ENCODE measurements at regions not wholly inside any gene's neighbourhood (a gene's known extent, or its start where the extent isn't known, plus 50 kb on each side); places are given as distances from the start of the nearest gene placed in this dataset.

- H3K4me1 ChIP-seq (ENCODE audit: insufficient read depth, low read length), result peaks cover 21% of the 10 kb centered on the region
- TF ChIP-seq PHF21A (CRISPR knock-in tag; IDR thresholded peaks at IDR 0.05), result no peak
- no peak for TF ChIP-seq HNF4G (IDR thresholded peaks at IDR 0.05; ENCODE audit: borderline replicate concordance, low read depth, low read length)
- TF ChIP-seq HNF4G (CRISPR knock-in tag; IDR thresholded peaks at IDR 0.05; ENCODE audit: borderline replicate concordance, low read depth), result no peak
- TF ChIP-seq RELA (CRISPR knock-in tag; IDR thresholded peaks at IDR 0.05), result no peak
- no peak for TF ChIP-seq DZIP1 (CRISPR knock-in tag; IDR thresholded peaks at IDR 0.05)
- TF ChIP-seq TSC22D2 (CRISPR knock-in tag; IDR thresholded peaks at IDR 0.05; ENCODE audit: borderline replicate concordance), result no peak
- H3K4me2 ChIP-seq (ENCODE audit: low read depth, low read length), result no peak overlapping the region
- H3K27ac ChIP-seq (ENCODE audit: extremely low read length, insufficient read depth, low read length), result no peak overlapping the region
- BruUV-seq (replicated peaks), result no TSS peak
- no peaks in the 10 kb centered on the region for H3K9me3 ChIP-seq (ENCODE audit: low read length)
- no peaks in the 10 kb centered on the region for H3K36me3 ChIP-seq (replicated peaks in 1 of 2; ENCODE audit: control insufficient read depth in 1 of 2, insufficient read depth in 2 of 2, low read length in 2 of 2)
- intact Hi-C loops (cut with micrococcal nuclease; ENCODE audit: unreplicated experiment) (no loop called here), in situ Hi-C loops (cut with HindIII; ENCODE audit: extremely low pct_ligation_motif_present, low pct_unique_long_range_greater_than_20kb) (no loop called here)
- no peaks in the 10 kb centered on the region for H3K79me2 ChIP-seq (ENCODE audit: insufficient read depth, low read length)
- 57% methylated on average over 1 of the region's 1 CpG for WGBS (ENCODE audit: low lambda C conversion rate)
- no peak overlapping the region for H2AFZ ChIP-seq (ENCODE audit: low read length)
- no peak overlapping the region for H3K9ac ChIP-seq (ENCODE audit: insufficient read depth, low read depth, low read length)
- H4K20me1 ChIP-seq (ENCODE audit: insufficient read depth, low read length), result no peaks in the 10 kb centered on the region
- H3K27me3 ChIP-seq (ENCODE audit: control insufficient read depth in 1 of 2, insufficient read depth in 2 of 2, low read length in 2 of 2), result no peaks in the 10 kb centered on the region
- ChIA-PET CTCF (ENCODE audit: low intra/inter-chr PET ratio, low total read pairs) (no interaction called here), POLR2A (no interaction called here)
- H3K4me3 ChIP-seq (replicated peaks in 1 of 3; ENCODE audit: insufficient read depth in 1 of 3, low read depth in 2 of 3, low read length in 3 of 3), result no peak overlapping the region
- ATAC-seq (no peak), FAIRE-seq (no peak), DNase-seq (ENCODE audit: low spot score) (no peak)
Observed at GRCh38 chr2:18820966-18821365, 231.6 kb upstream of the NT5C1B start.

GRCh38 chr2:18819566-18819965 is 230.2 kb upstream of the NT5C1B start:
- H4K20me1 ChIP-seq (ENCODE audit: insufficient read depth, low read length), result no peaks in the 10 kb centered on the region
- no peak overlapping the region for H3K4me2 ChIP-seq (ENCODE audit: low read depth, low read length)
- intact Hi-C loops (cut with micrococcal nuclease; ENCODE audit: unreplicated experiment) (no loop called here), in situ Hi-C loops (cut with HindIII; ENCODE audit: extremely low pct_ligation_motif_present, low pct_unique_long_range_greater_than_20kb) (no loop called here)
- no peak overlapping the region for H2AFZ ChIP-seq (ENCODE audit: low read length)
- no TSS peak for BruUV-seq (replicated peaks)
- POLR2A ChIA-PET, result no interaction called here
- TF ChIP-seq ZNF7 (CRISPR knock-in tag; IDR thresholded peaks at IDR 0.05) (0 out of 2 replicates have a peak, but pooled peaks have one; percentile 14), KDM4B (CRISPR knock-in tag; IDR thresholded peaks at IDR 0.05) (no peak)
- no peak overlapping the region for H3K4me3 ChIP-seq (replicated peaks in 1 of 3; ENCODE audit: insufficient read depth in 1 of 3, low read depth in 2 of 3, low read length in 3 of 3)
- no peaks in the 10 kb centered on the region for H3K79me2 ChIP-seq (ENCODE audit: insufficient read depth, low read length)
- H3K27me3 ChIP-seq (ENCODE audit: control insufficient read depth in 1 of 2, insufficient read depth in 2 of 2, low read length in 2 of 2), result no peaks in the 10 kb centered on the region
- H3K36me3 ChIP-seq (replicated peaks in 1 of 2; ENCODE audit: control insufficient read depth in 1 of 2, insufficient read depth in 2 of 2, low read length in 2 of 2), result no peaks in the 10 kb centered on the region
- WGBS (ENCODE audit: low lambda C conversion rate), result 59% methylated on average over 2 of the region's 2 CpGs
- DNase-seq (ENCODE audit: low spot score) (no peak), FAIRE-seq (no peak), ATAC-seq (no peak)
- peaks cover 13% of the 10 kb centered on the region for H3K4me1 ChIP-seq (ENCODE audit: insufficient read depth, low read length)
- CTCF ChIA-PET (ENCODE audit: low intra/inter-chr PET ratio, low total read pairs), result no interaction called here
- H3K9ac ChIP-seq (ENCODE audit: insufficient read depth, low read depth, low read length), result no peak overlapping the region
- H3K27ac ChIP-seq (ENCODE audit: extremely low read length, insufficient read depth, low read length), result no peak overlapping the region
- no peaks in the 10 kb centered on the region for H3K9me3 ChIP-seq (ENCODE audit: low read length)
